HG03457 (cell line): ENCODE measurements at regions not wholly inside any gene's neighbourhood (a gene's known extent, or its start where the extent isn't known, plus 50 kb on each side); places are given as distances from the start of the nearest gene placed in this dataset.

Experiments
- ATAC-seq: cut with Tn5 transposase; IDR thresholded peaks from one replicate; pipeline ENCODE4 v1.9.1; 2021; ENCODE audit warnings: moderate number of reproducible peaks; ENCODE audit not compliant: unreplicated experiment

DNA sequence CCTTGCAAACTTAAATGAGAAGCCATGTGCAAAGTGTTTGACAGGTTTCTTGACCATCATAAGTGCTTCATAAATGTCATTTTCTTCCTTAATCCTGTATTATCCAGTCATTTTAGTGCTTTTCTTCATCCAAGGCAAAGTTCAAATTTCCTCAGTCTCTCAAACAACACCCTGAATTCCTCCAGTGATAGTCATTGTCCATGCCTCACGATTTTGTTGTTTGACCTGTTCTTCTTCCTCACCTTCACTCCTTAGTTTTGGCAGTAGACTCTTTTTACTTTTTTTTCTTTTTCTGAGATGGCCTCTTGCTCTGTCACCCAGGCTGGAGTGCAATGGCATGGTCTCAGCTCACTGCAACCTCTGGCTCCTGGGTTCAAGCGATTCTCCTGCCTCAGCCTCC lies 1257.3 kb downstream of the FAM181B start:
- no peak for ATAC-seq

DNA sequence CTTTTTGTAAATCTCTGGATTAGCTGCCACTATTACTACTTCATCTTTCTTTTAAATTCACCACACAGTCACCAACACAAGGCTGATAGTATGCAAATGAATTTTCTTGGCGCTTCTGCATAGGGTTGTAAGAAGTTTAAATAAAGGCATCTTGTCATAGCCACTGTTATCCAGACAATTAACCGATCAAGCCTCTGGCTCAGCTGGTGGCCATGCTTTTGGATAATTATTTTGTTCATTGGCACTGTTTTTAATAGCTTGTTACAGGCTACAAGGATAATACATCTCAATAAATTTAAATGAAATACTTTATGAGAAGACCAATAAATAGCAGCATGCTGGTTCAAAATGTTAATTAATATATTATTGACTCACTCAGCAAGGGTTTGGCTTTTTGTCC lies 1261.0 kb downstream of the FAM181B start:
- no peak for ATAC-seq

DNA sequence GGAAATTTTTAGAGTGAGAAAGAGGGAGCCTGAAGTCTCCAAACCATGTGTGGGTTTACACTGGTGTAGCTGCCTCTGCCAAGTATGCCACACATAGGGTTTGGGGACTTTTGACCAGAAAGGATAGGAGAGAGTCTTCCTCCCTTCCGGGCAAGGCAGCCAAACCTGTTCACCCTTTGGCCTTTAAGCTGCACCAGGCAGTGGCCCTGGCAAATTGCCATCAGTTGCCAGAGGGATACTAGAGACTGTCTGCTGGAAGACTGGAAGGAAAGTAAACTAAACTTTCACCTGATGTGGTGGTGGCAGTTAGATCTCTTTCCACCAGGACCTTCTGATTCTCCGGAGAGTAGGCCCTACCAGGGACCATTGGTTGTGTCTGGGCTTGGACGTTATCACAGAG lies 1263.2 kb downstream of the FAM181B start:
- no peak for ATAC-seq

DNA sequence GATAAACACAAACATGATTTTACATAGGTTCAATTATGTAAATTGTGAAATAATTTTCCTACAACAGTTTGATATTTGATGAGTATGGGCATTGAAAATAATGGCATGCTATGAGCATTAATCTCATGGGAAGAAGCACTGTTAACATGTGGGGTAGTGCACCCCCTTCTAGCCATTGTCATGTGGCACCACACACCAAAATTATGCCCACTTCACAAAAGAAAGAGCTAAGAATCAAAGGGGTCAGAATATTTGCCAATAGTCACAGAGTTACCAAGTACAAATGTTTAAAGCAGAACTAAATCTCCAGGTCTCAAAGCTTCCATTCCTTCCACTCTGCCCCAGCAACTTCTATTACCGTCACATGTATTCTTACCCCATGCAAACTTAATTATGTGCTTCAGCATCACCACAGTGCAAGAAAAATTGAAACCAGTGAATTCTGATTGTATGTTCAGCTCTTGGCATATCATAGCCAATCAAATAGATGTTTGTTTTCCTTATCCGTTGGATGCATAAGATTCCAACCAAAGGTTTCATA lies 1273.8 kb downstream of the FAM181B start:
- ATAC-seq: no peak

DNA sequence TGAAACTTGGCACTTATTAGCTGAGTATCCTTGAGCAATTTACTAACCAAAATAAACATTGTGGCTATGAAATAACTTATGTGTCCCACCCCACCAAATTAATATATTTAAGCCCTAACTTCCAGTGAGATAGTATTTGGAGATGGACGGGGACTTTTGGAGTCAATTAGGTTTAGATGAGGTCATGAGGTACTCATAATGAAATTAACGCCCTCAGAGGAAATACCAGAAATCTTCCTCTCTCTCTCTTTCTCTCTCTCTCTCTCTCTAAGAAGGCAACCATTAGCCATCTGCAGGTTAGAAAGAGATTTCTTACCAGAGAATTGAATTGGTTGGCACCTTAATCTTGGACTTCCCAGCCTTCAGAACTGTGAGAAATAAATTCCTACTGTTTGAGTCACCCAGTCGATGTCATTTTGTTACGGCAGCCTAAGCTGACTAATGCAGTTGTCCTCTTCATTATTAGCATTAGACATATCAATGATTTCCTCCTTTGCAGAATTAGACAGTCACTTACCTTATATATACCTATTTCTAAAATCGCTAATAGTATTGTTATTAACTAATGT lies 1284.0 kb downstream of the FAM181B start:
- ATAC-seq: no peak

DNA sequence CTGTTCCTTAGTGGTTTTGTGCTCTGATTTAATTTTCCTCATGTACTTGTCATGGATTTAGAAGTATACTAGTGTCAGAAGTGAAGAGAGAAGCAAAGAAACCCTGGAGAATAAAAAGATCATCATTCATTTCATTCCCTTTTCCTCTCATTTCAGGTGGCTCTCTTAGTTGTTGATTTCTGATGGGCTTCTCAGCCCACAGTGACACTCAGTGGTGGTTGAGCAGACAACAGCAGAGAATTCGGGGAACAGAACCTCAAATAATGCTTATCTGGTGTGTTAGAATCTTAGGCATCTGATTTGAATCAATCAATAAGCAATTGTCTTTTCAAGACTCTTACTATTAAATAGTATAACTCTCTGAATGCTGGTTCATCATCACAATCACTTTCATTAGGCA lies 1289.4 kb downstream of the FAM181B start:
- ATAC-seq: no peak

DNA sequence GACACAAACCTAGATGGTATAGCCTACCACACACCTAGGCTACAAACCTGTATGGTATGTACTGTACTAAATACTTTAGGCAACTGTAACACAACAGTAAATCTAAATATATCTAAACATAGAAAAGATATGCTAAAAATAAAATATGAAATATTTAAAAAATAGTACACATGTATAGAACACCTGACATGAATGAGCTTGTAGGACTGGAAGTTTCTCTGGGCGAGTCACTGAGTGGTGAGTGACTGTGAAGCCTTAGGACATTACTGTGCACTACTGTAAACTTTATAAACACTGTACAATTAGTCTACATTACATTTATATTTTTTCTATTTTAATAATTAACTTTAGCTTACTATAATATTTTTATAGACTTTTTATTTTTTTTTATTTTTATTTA lies 1301.3 kb downstream of the FAM181B start:
- ATAC-seq: no peak

DNA sequence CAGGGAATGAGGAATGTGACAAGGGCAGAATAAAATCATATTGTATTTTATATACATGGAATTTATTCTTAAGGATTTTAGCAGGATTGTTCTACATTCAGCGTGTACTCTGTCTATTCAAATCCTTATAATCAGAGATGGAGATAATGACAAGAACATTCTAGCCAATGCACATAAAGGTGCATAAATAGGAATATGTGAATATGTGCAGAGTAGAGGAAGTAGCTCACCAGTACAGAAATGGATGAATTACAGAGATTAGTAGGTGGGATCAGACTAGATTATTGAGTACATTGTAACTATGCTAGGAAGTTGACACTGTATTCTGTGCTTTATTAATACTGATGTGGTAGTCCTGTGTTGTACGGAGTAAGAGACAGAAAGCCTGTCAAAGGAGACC lies 1308.8 kb downstream of the FAM181B start:
- ATAC-seq: no peak

DNA sequence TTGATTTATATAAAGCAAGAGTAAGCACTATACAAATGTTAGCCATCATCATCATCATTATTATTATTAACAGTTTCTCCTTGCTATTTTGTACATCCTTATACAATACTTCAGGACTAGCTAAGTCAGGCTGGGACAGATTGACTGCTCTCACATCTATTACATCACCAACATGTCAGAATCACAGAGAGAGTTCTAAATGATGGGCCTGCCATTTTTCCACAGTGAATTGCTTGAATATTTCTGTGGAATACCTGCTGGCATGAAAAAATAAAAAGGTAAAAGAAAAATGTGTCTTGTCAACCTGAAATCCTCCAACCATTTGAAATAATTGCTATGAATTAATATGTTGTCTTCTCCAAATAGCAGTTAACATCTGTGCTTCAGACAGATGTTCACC lies 1311.3 kb downstream of the FAM181B start:
- ATAC-seq: no peak

DNA sequence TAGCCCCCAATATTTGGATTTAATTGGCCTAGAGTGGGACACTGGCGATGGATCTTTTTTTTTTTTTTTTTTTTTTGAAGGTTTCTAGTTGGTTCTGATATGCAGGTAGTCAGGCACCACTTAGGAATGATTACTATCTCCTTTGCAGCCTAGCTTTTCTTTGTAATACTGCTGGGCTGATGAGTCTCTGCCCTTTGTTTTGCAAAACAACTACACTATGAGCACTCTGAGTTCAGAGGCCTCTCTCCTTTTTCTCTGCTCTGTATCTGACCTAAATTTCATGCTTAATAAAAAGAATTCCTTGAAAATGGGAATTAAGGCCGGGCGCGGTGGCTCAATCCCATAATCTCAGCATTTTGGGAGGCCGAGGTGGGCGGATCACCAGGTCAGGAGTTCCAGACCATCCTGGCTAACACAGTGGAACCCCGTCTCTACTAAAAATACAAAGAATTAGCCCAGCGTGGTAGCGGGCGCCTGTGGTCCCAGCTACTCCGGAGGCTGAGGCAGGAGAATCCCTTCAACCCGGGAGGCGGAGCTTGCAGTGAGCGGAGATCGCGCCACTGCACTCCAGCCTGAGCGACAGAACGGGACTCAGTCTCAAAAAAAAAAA lies 1312.3 kb downstream of the FAM181B start:
- no peak for ATAC-seq

DNA sequence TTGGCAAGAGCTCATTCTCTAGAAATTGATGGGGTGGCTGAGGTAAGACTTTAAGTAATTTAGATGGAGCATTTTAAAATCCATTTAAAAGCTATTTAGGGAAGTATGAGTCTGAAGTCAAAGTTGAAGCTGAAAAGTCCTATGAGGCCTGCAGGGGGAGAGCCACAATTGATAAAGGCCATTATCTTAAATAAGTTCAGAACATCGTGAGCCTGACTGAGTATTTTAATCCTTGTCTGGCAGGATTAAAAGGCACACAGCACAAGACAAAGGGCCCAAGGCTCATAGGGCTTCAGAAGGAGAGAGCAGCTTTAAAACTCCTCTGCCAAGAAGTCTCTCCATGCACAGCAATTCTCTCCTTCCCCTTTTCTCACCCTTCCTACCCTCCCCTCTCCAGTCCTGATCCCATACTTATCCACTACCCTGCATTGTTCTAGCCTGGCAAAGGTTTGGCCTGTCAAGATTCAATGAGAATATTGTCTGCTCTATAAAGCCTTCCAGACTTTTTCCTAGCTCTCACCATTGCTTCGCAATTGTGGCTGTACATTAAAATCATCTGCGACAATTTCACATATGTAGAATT lies 1312.9 kb downstream of the FAM181B start:
- ATAC-seq: no peak

DNA sequence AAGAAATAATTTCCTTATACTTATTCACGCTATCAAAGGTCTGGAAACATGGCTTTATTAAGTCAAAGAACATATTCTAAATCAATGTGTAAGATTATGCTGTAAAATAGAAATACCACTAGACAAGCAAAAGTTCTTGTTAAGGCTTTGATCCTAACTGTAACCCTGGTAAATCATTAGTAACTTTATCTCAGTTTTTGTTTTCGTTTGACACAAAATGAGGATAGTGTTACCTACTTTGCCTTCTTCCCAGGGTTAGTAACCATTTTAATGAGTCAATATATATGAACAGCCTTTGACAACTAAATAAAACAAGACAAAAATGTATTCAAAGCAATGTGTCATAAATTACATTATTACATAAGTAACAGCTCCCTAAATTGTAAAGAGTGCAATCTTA lies 1336.3 kb downstream of the FAM181B start:
- no peak for ATAC-seq

DNA sequence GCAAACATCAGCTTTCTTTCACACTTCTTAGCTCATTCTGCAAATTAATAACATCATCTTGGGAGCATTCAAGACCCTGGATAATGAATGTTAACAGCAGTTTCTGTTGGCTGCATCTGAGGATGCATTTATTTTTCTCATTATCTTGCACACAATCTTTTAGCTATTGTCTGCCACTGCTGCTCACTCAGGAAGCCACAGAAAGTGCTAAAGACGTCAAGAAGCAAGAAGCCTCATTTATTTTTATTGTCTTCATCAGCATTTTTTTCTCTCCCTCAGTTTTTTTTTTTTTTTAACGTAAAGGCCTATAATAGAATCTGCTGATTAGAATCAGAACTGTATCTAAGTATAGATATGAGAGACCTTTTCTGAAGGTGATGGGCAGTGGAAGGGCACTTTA lies 1339.4 kb downstream of the FAM181B start:
- ATAC-seq: no peak

DNA sequence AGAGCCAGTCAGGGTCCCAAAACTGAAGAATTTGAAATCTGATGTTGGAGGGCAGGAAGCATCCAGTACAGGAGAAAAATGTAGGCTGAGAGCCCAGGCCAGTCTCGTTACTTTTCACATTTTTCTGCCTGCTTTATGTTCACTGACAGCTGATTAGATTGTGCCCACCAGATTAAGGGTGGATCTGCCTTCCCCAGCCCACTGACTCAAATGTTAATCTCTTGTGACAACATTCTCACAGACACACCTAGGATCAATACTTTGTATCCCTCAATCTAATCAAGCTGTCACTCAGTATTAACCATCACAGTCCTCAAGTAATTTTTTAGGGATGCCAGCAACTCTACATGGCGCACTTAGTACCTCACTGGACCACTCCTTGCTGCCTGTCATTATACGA lies 1345.3 kb downstream of the FAM181B start:
- ATAC-seq: no peak

DNA sequence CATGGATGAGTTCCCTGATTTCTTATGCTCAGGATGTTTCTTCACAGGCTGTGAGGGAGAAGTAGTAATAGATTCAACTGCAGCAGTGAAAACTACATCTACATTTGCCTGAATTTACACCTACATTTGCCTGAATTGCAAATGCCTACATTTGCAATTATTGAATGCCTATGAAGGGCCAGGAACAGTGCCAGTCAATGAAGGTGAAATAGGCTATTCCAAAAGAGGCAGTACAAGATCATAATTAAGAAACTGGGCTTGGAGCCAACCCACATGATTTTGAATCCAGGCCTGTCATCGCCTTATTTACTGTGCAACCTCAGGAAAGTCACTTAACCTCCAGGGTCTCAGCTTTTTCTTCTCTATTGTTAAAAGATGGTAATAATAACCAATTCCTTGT lies 1353.3 kb downstream of the FAM181B start:
- no peak for ATAC-seq

DNA sequence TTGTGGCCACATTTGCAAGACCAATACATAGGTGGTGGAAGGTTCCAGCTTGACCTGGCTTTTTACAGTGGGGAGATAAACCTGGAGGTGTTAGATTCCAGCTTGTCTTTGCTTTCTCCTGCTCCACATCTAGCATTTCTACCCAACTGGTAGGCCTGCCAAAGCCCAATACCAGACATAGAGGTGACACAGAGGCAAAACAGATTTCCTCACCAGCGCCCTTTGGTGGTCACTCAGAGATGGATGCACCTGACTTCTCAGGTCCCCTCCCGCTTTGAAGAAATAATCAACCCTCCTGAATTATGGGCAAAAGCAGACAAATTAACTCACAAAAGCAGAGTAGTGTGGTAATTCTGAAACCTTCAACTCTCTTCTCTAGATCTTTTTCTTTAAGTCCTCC lies 1356.2 kb downstream of the FAM181B start:
- ATAC-seq: no peak

DNA sequence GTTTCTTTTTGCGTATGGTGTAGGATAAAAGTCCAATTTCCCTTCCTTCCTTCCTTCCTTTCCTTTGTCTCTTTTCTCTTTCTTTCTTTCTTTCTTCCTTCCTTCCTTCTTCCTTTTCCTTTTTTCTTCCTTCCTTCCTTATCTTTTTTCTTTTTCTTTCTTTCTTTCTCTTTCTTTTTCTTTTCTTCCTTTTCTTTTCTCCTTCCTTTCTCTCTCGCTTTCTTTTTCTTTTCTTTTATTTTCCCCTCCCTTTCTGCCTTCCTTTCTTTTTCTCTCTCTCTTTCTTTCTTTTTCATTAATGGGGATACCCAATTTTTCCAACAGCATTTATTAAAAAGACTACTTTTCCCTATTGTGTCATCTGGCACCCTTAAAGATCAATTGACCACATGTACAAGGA lies 1359.7 kb downstream of the FAM181B start:
- no peak for ATAC-seq

DNA sequence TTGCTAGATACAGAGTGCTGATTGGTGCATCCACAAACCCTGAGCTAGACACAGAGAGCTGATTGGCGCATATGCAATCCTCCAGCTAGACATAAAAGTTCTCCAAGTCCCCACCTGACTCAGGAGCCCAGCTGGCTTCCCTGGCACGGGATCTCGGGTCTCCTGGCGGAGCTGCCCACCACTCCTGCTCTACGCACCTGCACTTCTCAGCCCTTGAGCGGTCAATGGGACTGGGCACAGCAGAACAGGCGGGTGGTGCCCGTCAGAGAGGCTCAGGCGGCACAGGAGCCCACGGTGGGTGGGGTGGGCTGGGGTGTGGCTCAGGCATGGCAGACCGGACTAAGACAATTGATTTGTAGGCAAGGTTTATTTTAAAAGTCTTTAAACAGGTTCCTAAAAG lies 1365.5 kb downstream of the FAM181B start:
- no peak for ATAC-seq

DNA sequence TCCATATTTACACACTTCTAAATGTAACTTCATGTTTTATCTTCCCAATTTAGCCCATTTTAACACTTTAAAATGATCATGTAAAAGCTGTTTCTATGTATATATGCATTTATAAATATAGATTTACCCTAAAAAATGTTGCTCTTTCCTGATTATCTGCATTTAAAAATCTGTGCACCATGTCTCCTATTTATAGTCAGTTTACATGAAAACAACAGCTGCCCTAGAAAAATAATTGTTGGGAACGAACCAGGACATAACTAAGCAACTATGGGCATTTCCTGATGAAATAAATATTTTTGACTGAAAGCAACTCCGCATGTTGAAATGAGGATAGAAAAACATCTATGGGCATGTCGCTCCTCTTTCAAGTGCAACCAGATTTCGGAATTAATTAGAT lies 1368.2 kb downstream of the FAM181B start:
- no peak for ATAC-seq

DNA sequence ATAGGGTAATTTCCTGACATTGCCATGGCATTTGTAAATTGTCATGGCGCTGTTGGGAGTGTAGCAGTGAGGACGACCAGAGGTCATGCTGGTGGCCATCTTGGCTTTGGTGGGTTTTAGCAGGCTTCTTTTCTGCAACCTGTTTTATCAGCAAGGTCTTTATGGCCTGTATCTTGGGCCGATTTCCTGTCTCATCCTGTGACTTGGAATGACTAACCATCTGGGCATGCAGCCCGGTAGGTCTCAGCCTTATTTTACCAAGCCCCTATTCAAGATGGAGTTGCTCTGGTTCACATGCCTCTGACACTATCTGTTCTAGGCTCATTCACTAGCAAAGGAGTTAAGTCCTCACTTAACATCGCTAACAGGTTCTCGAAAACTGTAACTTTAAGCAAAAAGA lies 1374.2 kb downstream of the FAM181B start:
- no peak for ATAC-seq

DNA sequence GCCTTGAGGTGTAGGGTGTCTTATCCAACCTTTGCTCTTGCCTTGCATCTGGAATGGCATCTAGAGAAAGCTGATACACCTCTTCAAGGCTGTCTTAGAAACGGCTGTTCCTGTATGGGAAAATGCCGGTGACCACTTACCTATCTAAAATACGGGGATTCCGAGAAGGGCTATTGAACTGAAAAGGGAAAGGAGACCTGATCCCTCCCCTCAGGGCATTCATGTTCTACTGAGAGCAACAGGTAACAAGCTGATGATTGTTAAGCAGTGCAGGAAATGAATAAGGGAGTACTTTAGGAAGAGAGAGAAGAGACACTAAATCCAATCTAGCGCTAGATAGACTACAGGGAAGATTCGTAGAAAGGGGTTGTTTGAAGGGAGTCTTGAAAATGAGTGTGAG lies 1388.1 kb downstream of the FAM181B start:
- ATAC-seq: no peak

DNA sequence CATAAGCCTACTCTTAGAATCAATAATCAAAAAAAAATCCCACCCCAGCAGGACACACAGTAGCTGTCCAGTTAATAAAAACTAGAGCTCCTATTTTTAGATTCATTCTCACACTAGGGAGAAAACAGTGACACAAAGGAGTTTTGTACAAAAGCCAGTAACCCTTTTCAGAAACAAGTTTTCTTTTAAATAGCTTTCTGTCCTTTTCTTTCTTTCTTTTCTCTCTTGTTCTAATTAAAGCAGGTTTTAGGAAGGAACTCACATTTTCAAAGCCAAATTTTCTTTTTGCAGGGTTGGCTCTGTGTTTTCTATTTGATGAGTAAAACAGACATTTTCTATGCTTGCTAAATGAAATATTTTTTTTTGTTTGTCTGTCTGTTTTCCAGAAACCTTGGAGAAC lies 1390.7 kb downstream of the FAM181B start:
- ATAC-seq: no peak

DNA sequence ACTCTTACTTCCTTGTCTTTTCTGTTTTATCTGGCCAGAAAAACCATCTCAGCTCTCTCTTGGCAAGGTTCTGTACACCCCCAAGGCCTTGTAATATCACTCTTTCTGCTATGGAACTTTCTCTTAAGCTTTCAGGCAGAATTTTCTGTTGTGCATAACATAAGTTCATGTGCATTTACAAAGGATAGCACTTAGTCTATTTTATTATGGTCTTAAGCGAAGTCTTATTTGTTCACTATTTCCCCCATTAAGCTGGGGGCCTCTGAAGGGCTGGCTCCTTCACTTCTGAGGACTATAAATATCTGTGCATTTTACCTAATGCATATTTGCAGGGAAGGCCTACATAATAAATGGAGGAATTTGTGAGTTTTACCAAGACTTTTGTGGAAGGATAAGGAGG lies 1393.4 kb downstream of the FAM181B start:
- no peak for ATAC-seq
